22Rv1 (cell line): ENCODE measurements at regions not wholly inside any gene's neighbourhood (a gene's known extent, or its start where the extent isn't known, plus 50 kb on each side); places are given as distances from the start of the nearest gene placed in this dataset.

ENCODE experiments used
- ZFX ChIP-seq: fragments of 450-650 bp; IDR thresholded peaks from 2 replicates; pipeline ENCODE4 v1.6.1; 2017; ENCODE audit warnings: antibody characterized with exemption, borderline replicate concordance
- TF ChIP-seq, protein P1 (sequence below): fragments of 450-650 bp; IDR thresholded peaks from 2 replicates; pipeline ENCODE4 v1.5.1; 2017; ENCODE audit warnings: mild to moderate bottlenecking

DNA sequence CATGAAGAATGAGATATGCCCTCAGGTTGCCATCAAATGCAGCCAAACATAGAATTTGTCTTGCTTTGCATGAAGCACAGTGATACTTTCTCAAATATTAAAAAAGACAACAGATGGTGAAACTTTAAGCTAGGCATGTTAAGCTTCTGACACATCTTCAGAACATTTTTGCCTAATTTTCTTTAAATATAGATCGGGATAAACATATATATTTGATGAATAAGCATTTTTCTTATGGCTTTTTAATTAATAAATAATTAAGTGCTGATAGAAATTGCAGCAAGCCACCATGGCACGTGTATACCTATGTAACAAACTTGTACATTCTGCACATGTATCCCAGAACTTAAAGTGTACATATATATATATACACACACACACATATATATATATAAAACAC lies 831.2 kb upstream of the PCDH10 start:
- TF ChIP-seq, protein P1, sequence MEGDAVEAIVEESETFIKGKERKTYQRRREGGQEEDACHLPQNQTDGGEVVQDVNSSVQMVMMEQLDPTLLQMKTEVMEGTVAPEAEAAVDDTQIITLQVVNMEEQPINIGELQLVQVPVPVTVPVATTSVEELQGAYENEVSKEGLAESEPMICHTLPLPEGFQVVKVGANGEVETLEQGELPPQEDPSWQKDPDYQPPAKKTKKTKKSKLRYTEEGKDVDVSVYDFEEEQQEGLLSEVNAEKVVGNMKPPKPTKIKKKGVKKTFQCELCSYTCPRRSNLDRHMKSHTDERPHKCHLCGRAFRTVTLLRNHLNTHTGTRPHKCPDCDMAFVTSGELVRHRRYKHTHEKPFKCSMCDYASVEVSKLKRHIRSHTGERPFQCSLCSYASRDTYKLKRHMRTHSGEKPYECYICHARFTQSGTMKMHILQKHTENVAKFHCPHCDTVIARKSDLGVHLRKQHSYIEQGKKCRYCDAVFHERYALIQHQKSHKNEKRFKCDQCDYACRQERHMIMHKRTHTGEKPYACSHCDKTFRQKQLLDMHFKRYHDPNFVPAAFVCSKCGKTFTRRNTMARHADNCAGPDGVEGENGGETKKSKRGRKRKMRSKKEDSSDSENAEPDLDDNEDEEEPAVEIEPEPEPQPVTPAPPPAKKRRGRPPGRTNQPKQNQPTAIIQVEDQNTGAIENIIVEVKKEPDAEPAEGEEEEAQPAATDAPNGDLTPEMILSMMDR = no peak
- no peak for TF ChIP-seq ZFX
